Epithelial cell of esophagus (primary cell): ENCODE measurements at regions not wholly inside any gene's neighbourhood (a gene's known extent, or its start where the extent isn't known, plus 50 kb on each side); places are given as distances from the start of the nearest gene placed in this dataset.

Experiments
- DNase-seq: peaks from one replicate; pipeline ENCODE4 v3.0.0; 2010; ENCODE audit warnings: low read depth
- H3K4me3 ChIP-seq: 2 replicates; pipeline ENCODE4 v1.5.1; 2011; ENCODE audit warnings: mild to moderate bottlenecking, low read length, control low read depth
- CTCF ChIP-seq: IDR thresholded peaks from 2 replicates; pipeline ENCODE4 v1.5.1; 2011; ENCODE audit warnings: low read depth, mild to moderate bottlenecking, low read length, control low read depth, inconsistent platforms; ENCODE audit not compliant: insufficient read depth; ENCODE audit errors: missing control alignments

- no peak for DNase-seq
- no peak overlapping the region for H3K4me3 ChIP-seq
- TF ChIP-seq CTCF = no peak
Observed at GRCh38 chr1:81329041-81329440, 471.7 kb upstream of the ADGRL2 start.

DNA sequence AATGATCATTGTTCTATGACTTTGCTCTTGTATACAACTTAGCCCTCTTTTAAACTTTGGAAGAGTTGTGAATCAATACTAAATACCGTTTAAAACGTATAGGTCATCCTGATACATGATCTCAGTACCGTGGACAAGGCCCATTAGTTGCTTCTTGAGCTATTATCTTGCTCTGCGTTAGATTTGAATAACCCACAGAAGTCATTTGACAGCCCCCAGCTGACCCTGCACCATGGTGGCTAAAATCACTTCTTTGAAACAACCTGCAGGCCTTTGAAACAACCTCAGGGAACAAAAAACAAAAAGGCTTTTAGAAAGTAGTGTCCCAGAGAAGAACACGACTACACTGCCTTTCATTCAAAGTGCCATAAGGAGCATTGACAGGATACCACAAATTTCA is 473.0 kb upstream of the ADGRL2 start:
- TF ChIP-seq CTCF = no peak
- no peak for DNase-seq
- H3K4me3 ChIP-seq = no peak overlapping the region

GRCh38 chr1:81327103-81327710 is 473.5 kb upstream of the ADGRL2 start:
- no peak overlapping the region for H3K4me3 ChIP-seq
- TF ChIP-seq CTCF = no peak
- no peak for DNase-seq

DNA sequence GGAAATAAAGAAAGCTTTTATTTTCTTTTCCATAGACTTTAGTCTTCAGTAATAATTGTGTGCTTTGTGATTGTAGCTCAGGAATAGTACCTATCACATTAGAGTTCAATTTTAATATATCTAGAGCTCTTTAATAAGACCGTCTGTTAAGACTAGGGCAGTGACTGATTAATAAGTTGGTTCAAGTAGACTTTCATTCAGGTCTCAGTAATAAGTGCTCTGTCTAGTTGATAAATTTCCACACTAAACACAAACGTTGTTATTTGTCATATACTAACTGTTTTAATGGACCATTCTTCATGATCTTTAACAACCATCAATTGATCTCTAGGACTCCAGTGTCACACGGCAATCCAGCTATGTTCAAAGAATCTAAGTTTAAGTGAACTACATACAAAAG is 474.5 kb upstream of the ADGRL2 start:
- no peak overlapping the region for H3K4me3 ChIP-seq
- DNase-seq = no peak
- TF ChIP-seq CTCF = no peak

- DNase-seq = peak; percentile 36
- H3K4me3 ChIP-seq = no peak overlapping the region
- TF ChIP-seq CTCF = no peak
Observed at GRCh38 chr1:81325397-81325796, 475.3 kb upstream of the ADGRL2 start.

DNA sequence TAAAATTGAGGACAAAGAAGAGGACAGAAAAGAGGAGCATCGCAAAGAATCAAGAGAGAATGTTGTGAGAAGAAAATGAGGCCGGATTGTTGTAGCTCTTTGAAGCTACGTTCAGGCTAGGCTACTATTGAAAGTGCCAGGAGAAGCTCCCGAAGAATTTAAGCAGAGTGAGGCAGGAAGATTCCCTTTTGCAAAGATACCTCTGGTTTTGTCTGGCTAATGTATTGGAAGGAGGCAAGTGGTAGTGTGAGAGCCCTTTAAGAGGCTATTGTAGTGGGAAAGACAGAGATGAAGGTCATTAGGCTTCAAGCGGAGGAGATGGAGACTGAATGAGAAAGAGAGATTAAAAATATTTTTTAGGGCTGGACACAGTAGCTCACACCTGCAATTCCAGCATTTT is 476.9 kb upstream of the ADGRL2 start:
- TF ChIP-seq CTCF = no peak
- no peak overlapping the region for H3K4me3 ChIP-seq
- DNase-seq = no peak

DNA sequence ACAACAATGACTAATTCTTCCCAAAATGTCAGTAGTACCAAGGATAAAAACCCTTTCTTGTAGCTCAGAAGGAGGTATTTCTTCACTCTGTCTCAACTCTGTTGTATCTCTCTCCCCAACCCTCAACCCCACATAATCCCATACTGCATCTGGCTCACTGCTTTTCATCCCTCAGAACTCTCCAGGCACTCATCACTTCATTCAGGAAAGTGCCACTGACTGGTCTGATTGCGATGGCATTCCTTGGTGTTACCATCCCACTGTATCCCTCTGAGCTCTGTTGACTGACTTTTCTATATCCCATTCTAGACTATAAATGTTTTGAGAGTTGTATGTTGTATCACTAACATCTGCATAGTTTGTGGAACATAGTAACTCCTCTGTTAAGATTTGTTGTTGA is 483.5 kb upstream of the ADGRL2 start:
- H3K4me3 ChIP-seq = no peak overlapping the region
- no peak for DNase-seq
- TF ChIP-seq CTCF = no peak
